NCI-H1092 (cell line): ENCODE measurements at regions not wholly inside any gene's neighbourhood (a gene's known extent, or its start where the extent isn't known, plus 50 kb on each side); places are given as distances from the start of the nearest gene placed in this dataset.

Source experiments
- DNase-seq: peaks from one replicate; lab custom pipeline; 2025; lab: John Stamatoyannopoulos, UW

DNA sequence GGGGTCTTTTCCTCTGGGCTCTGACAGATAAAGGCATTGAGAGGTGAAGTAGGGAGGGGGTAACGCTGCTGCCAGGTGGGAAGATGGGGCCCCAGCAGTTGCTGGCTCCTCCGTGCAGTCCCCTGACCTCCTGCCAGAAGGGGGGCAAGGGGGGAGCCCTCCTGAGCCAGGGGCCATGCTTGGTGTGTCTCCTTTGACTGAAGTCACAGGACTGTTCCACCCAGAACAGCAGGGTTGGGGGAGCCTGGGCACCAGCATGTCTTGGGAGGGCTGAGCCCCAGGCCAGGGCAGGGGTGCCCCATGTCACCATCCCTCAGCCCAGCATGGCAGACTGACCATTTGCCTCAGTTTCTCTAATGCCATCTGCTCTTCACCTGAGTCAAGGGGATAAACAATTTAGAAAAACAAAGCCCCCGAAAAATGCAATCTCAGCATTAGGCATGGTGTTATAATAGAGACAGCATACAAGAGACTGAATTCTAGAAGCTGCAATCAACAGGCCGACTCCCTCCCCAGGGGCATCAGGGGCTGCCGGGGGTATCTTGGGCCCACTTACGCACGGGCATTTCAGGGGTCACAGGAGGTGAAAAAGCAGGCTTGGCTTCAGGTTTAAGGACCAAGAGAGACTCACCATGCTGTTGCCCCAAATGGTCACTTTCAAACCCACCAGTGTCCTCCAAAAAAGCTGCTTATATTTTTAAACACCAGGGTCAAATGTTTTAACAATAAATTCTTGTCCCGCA, 108.6 kb upstream of the GPR26 start:
- DNase-seq = no peak

DNA sequence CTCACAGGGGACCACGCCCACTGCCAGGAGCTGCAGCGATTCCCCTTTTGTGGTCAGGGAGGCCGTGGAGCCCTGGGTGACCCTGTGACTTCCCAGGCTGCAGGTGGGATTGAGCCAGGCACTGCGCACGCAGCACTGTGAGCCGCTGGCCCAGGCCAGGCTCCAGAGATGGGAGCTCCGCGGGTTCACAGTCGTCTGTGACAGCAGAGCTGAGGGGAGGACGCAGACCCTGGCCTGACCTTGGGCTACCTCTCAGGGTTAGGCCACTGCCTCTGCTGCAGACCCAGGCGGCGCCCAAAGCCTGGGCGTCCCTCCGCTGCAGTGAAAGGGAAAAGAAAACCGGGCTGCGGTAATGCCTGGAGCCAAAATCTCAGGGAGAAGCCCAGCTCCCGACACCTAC, 107.5 kb upstream of the GPR26 start:
- DNase-seq = no peak

DNA sequence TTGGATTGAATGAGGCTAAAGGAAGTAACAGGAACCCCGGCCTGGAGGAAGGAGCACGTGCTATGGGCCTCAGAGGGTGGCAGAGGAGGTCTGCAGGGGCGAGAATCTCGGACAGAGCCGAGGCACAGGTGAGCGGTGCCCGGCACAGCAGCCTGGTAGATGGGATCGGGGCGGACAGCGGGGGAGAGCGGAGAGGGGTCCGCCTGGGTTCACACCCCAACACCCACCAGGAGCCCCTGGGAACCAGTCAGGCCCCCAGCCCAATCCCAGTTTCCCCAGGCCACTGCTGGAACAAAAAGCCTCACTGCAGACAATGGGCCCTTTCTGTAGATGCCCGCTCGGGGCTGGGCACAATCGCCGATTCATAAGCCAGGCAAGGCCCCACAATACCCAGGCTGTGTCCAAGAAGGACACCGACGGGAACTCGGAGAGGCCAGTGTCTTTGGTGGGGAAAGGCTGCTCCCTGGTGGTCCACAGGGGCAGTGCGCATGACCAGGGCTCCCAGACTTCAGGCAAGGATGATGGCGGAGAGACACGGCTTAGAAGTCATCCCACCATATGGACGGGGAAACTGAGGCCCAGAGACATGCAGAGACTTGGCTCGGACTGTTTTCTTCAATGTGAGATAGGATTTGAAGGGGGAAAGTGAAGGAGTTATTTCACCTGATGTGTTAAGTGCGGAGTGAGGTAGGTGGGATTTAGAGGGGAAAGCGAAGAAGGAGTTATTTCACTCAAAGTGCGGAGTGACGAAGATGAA, 106.9 kb upstream of the GPR26 start:
- peak; percentile 53 for DNase-seq

DNA sequence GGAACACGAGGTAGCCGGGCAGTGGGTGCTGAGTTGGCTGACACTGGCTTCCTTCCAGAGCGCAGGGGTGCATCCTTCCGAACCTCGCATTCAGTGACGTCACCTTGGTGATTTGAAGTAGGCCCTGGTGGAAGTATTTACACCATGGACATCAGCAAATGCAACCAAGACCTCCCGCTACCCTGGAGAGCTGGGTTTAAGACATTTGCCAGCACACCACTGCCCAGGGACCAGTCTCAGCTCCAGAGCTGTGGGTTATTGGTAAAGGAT, 106.4 kb upstream of the GPR26 start:
- no peak for DNase-seq

DNA sequence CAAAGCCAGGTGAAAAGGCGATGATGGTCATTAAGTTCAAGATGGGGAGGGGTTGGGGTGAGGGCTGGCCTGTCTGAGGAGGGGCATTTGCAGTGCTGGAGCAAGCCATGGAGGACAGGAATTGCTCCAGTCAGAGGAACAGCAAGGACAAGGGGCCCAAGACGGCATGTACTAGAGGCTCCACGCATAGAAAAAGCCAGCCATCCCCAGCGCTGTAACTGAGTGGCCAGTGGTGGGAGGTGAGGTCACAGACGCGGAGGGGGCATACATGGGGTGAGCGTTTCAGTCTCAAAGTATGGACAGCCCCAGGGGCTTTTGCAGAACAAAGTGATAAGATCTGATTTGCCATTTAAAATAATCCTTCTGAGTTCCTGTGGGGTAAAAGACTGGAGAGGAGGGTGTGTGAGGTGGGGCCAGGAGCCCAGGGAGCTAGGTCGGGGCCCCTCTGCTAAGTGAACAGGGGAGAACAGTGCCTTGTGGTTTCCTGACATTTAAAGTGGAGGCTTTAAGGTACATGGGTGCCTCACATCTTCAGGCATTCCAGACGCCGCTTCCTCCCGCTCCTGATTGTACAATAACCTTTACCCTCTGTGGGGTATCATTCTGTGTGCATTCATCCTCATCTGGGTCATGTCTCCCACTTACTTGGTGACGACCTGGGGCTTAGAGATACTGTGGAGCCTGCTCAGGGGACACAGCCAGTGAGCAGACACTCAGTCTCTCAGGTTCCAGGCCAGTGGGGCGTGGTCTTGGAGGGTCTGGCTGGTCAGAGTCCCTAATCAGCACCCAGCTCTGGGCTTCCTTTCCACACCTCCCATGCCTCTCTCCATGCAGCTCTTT, 105.6 kb upstream of the GPR26 start:
- no peak for DNase-seq

DNA sequence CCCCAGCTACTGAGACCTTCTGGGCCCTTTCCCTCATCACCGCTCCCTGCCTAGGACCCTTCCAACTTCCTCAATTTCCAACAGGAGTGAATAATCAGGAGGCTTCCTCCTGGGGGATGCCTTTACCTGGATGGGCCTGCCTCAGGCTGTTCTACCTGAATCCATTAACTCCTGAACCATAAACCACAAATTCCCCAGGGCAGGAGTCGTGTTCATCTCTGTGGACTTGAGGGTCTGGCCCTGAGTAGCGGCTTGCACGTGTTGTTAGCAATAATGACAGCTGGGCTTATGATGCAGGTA, 105.1 kb upstream of the GPR26 start:
- no peak for DNase-seq

DNA sequence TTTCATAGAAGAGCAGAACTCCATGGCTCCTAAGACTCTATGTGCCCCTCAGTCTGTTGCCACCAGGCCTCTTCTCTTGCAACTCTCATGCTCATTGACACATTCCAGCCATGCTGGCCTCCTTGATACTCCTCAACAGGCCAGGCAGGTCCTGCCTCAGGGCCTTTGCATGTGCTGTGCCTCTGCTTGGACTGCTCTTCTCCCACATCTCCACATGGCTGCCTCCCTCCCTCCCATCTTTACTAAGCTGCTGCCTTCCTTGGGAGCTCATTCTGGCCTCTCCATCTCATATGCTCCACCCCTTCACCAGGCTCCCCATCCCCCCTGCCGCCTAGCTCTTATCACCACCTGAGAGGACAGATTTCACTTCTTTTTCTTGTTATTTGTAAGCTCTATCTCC, 103.8 kb upstream of the GPR26 start:
- no peak for DNase-seq

DNA sequence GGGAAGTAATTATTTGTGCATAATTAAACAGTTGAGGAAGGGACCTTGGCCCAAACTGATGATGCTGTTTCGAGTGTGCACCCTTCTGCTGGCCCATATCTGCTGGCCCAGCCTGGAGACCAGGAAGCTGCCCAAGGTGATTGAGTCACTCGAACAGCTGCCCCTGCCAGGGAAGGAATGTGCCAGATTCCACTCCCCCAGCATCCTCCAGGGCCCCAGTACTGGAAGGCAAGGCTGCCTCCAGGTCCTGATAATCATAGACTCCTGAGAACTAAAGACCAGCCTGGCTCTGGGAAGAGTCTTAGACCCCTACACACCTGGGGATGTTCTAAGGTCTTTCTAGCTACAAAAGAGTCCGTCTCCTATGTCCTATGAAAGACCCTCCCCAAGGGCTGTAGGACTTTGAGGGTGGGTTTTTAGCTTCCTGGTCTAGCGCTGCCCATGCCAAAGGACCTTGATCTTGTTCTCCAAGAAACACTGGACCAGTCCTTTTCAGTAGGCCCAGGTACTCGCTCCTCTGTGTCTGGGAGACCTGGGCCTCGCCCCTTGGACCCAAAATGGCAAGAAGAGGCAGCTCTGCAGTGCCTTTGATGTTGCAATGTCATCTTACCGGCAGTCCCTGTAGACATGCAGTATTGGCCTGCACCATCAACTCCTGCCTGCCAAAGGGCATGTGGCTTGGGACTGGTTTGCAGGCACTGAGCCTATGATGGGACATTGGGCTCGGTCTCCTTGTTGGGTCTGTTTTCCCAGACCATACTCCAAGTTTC, 103.2 kb upstream of the GPR26 start:
- no peak for DNase-seq

DNA sequence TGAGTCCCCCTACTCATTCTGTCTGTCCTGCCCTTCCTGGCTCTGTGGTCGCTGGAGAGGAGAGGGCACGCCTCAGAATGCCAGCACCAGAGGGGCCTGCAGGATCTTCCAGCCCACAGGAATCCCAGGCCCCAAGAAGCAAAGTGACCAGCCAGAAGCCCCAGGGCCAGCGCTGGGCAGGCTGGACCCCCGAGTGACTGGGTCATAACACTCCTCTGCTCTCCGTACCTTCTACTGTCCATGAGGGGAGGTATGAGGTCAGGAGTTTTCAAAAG, 102.6 kb upstream of the GPR26 start:
- no peak for DNase-seq

DNA sequence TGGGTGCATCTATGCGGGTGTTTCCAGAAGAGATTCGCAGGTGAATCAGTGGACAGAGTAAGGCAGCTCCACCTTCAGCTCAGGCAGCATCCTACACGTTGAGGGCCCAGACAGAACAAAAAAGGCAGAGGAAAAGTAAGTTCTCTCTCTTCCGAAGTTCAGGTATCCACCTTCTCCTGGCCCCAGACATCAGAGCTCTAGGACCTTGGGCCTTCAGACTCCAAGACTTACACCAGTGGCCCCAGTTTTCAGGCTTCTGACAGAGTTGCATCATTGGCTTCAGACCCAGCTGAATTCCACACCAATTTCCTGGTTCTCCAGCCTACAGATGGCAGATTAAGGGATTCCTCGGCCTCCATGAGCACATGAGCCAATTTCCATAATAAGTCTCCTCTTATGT, 102.2 kb upstream of the GPR26 start:
- no peak for DNase-seq

DNA sequence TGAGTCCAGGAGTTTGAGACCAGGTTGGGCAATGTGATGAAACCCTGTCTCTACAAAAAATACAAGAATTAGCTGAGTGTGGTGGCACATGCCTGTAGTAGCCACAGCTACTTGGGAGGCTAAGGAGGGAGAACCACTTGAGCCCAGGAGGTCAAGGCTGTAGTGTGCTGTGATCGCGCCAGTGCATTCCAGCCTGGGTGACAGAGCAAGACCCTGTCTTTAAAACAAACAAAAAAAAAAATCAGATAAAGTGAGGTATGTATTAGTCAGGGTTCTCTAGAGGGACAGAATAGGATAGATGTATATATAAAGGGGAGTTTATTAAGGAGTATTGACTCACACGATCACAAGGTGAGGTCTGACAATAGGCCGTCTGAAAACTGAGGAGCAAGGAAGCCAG, 101.5 kb upstream of the GPR26 start:
- DNase-seq = no peak

DNA sequence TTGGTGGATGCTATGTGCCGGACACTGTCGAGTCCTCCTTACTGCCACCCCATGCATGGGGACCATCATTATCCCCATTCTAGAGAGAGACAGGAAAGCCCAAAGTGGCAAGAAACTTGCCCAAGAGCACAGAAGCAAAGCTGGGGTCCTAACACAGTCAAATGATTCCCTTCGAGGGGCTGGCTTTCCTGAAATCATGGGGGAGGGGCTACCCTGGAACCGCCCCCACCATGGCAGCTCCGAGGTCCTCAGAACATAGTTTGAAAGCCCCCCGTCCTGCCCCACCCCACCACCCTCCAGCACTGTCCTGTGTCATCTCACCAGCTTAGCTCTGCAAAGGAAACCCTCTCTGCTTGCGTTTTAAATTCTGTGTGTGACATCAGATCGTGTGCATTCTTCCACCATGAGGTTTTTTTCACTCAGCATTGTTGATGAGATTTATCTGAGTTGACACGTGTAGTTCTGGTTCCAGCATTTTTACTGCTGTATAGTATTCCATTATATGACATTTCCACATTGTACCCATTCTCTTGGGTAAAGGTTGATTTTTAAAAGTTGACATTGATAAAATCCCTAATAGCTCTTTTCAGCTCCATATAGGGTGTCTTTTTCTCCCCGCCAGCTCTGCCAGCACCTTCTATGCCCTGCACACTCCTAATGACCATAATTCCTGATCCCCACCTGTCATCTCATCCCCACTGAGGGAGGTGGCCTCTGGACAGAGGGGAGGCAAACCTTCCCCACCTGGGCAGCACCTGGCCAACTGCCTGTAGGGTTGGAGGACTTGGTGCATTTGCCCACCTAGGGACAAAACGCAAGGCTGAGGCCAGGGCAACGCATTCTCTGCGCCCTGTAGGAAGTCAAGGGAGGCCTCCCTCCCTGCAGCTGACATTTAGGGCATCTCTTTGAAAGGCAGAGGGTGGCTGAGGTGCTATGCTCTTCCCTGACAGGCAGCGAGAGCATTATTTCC, 100.2 kb upstream of the GPR26 start:
- DNase-seq = no peak

DNA sequence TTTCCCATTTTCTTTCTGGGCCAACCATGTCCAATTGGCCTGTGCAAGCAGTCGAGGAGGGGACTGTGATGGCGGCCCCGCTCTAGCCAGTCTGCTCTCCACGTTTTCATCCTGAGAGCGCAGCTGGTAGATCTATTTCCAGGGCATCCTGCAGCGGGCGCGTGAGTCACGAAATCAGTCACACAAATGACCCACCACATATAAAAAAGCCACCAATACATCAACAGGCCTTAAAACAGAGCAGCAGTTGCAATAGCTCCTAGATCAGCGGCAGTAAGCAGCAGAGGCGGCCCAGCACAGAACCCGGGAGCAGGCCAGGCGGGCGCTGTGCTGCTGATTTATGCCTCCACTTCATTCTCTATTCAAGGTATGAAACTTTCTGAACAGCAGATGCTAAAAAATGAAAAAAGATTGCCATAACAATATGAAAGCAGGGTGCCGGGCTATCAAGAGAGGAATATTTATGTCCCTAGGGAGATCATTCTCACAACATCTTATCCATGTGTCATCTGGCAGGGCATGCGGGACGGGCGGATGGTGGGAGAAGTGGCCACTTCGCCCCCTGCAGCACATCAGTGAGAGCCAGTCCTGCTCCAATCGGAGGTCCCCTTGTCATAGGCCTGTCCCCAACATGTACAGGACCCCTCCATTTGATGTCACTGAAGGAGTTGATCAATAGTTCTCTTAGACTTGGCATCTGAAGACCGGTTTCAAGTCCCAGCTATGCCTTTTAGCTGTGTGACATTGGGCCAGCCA, 98.0 kb upstream of the GPR26 start:
- DNase-seq = no peak

DNA sequence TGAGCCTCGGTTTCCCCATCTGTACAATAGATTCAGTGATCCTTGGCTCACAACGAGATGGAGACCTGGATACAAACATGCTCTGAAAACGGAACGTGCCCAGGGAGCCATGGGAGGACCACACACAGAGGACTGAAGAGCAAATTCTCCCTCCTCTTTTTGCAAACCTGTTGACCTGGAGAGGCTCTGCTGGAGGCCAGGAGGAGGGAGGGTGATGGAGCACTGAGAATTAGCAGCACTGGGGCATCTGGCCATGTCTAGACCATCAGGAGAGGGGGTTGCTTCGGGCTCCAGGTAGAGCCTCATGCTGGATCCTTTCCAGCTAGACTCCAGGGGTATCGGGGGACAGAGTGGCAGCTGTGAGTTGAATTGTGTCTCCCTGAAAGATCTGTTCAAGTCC, 97.4 kb upstream of the GPR26 start:
- no peak for DNase-seq

DNA sequence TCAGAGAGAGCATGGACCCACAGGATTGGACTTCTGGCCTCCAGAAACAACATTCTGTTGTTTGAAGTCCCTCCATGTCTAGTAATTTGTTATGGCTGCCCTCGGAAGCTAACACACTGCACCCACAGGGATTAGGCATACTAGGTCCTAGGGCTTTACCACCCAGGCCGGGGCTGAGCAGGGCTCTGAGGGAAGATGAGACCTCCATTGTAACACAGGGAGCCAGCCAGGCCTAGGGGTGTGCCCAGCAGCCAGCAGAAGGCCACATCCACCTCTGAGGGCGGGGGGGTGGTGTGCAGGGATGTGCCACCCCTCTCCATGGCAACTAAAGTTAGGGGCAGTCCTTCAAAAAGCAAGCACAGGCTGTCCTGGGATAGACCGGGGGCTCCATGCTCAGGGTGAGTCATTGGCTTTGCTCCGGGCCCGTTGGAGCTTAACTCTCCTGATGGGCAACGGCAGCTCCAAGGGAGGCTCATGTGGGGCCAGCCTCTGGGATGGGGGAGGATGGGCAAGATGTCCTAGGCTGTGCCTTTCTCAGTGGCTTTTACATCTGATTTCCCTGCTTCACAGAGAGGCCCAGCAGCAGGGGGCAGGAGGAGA, 96.6 kb upstream of the GPR26 start:
- DNase-seq = no peak

DNA sequence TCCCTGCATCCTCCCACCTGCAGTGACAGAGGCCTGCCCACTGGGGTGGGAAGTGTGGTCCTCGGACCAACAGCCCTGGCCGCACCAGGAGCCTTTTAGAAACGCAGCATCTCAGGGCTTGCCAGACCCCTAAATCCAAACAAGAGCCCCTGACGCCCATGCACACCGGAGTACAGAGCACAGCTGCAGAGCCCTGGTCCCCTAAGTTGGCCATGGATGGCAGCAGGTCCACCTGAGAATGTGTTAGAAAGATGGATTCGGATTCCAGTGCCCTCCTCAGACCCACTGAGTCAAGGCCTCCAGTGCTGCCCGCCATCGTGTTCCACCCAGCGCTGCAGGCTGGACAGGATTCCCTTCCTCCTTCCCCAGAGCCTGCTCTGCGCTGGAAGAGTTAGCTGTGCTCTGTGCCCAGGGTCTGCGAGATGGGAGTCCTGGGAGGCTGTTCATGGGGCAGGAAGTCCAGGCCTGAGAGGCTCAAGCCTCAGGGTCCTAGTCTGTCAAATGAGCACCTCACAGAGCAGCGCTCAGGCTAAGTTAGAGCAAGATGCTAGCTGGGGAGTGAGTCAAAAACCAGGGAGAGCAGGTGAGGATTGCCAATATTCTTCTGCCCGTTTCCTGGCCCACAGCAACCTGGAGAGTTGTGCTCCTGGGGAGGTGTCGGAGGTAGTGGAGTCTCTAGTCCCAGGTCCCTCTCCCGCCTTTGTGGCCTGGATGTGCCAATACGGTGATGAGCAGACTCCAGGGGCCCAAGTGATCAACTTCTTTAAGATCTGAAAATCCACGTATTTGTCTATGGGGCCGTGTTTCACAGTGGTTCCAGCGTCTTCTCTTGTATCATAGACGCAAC, 95.9 kb upstream of the GPR26 start:
- no peak for DNase-seq

DNA sequence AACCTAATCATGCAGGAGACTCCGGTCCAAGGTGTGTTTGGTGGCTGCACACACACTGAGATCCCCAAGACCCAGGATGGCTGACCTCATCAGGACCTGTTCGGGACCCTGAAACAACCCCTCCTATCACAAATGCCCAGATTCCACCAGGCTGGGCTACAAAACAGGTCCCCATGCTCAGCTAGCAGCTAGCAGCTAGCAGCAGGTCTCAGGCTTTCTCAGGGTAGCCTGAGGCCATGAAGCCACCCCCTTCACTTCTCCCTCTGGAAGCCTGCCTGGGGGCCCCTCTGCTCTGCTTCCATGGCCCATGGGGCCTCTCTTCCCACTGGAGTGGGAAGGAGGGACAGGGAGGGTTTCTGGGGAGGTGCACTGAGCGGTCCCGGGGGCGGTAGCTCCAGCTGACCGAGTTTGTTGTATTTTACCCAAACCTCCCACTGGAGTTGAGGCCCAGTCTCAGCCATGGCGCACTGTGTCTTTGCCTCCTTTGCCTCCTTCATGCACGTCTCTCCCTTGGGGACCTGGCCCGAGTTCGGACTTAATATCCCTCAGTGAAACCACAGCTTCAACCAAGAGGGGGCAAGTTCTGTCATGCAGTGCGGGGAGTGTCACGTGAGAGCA, 95.1 kb upstream of the GPR26 start:
- no peak for DNase-seq

DNA sequence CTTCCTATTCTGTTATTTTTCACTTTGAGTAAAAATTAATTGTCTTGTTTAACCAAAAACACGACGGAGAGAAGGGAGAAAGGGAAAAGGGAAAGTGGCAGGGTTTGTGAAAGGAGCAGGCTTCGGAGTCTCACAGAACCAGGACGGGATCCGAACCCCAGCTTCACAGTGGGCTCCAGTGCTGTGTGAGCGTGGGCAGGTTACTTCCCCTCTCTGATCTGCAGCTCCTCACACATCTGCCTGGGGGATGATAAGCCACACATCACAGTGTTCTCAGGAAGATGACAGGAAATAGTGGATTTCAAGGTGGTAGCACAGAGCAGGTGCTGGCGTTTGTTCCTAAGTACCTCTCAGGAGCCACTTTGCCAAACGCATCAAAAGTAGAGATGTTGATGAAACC, 94.2 kb upstream of the GPR26 start:
- no peak for DNase-seq
